ENCODE measurements at regions not wholly inside any gene's neighbourhood (a gene's known extent, or its start where the extent isn't known, plus 50 kb on each side); places are given as distances from the start of the nearest gene placed in this dataset.

GRCh38 chr5:173781816-173782670 is 106.1 kb upstream of the CPEB4 start (continued):
- TF ChIP-seq RCOR1 (IDR thresholded peaks at IDR 0.05; ENCODE audit: insufficient replicate concordance, low read length) (no peak), SMC3 (IDR thresholded peaks at IDR 0.05; ENCODE audit: low read depth, low read length) (no peak)

- Histone ChIP-seq H4K5ac (ENCODE audit: low read depth, low read length) (peak overlapping the region; percentile 84), H3K36me3 (ENCODE audit: control insufficient read depth, insufficient read depth, low read length) (no peaks in the 10 kb centered on the region), H2BK20ac (ENCODE audit: low read depth, low read length) (peak overlapping the region; percentile 84), H3K79me1 (ENCODE audit: low read depth in 1 of 2, low read length in 2 of 2) (0 out of 4 replicates have a peak, but pooled peaks cover 0 to 3% of the 10 kb centered on the region in 2 experiments), H3K9me1 (ENCODE audit: insufficient read depth, low read length) (peaks cover 13% of the 10 kb centered on the region), H3K27ac (ENCODE audit: insufficient read depth, low read length) (peak overlapping the region; percentile 88; the same call in 1 of the 2 replicates), H2AFZ (replicated peaks; ENCODE audit: low read length, poor library complexity) (no peak overlapping the region), H2BK120ac (ENCODE audit: low read depth, low read length) (peak overlapping the region; percentile 93), H3K4ac (ENCODE audit: low read depth, low read length) (peak overlapping the region; percentile 89), H3K18ac (ENCODE audit: low read depth, low read length) (peak overlapping the region; percentile 92), H3K9me3 (ENCODE audit: control insufficient read depth, insufficient read depth, low read length) (no peaks in the 10 kb centered on the region), H3K23ac (ENCODE audit: low read depth, low read length) (peak overlapping the region; percentile 80; the same call in 1 of the 2 replicates), H3K4me2 (ENCODE audit: low read depth, low read length) (no peak overlapping the region), H4K8ac (ENCODE audit: low read depth in 2 of 2, low read length in 2 of 2) (peak overlapping the region; percentile 61 to 85), H3K14ac (replicated peaks; ENCODE audit: low read depth, low read length) (peak overlapping the region; percentile 84), H2AK5ac (ENCODE audit: low read depth, low read length) (peak overlapping the region; percentile 71), H3K9ac (ENCODE audit: low read depth, low read length) (no peak overlapping the region), H4K20me1 (ENCODE audit: insufficient read depth, low read length) (no peaks in the 10 kb centered on the region), H2BK15ac (ENCODE audit: low read depth, low read length) (peak overlapping the region; percentile 86; the same call in 2 of the 3 replicates), H3K56ac (ENCODE audit: extremely low read depth, insufficient read depth, low read length) (peak overlapping the region; percentile 44; the same call in 1 of the 2 replicates), H4K91ac (ENCODE audit: insufficient read depth, low read depth, low read length) (peak overlapping the region; percentile 93), H3K4me1 (ENCODE audit: control insufficient read depth, insufficient read depth, low read length) (peaks cover 16% of the 10 kb centered on the region), H2AK9ac (replicated peaks; ENCODE audit: low read depth, low read length, poor library complexity) (peak overlapping the region; percentile 86), H3K27me3 (ENCODE audit: control insufficient read depth, insufficient read depth, low read length) (no peaks in the 10 kb centered on the region), H3K4me3 (ENCODE audit: insufficient read depth, low read depth, low read length) (no peak overlapping the region), H2BK5ac (ENCODE audit: low read depth, low read length, poor library complexity, severe bottlenecking) (peak overlapping the region; percentile 95)
- POLR2A ChIA-PET (ENCODE audit: unreplicated experiment), result no interaction called here
- dilution Hi-C loops (cut with HindIII; ENCODE audit: low sequenced_read_pairs, unreplicated experiment) (no loop called here), in situ Hi-C loops (cut with MboI; ENCODE audit: low sequenced_read_pairs) (no loop called here), intact Hi-C loops (cut with micrococcal nuclease) (loop anchor here (1.0 kb wide), 1 partner anchor 42 kb away; no protein-coding TSS in a partner anchor)
- CTCF ChIA-PET, result no interaction called here
- BruUV-seq (replicated peaks), result no TSS peak
- ATAC-seq (ENCODE audit: low read depth) (no peak), DNase-seq (no peak)
- WGBS, 2 experiments (ENCODE audit: extremely low coverage in 2 of 2, insufficient read length in 1 of 2), result 100% methylated on average over 1 of the region's 4 CpGs; no CpG with 5 or more reads in 1 of the 2 experiments
- TF ChIP-seq USF2 (IDR thresholded peaks at IDR 0.05; ENCODE audit: low read depth, low read length), result no peak
- no peak for TF ChIP-seq RAD21 (IDR thresholded peaks at IDR 0.05; ENCODE audit: low read length)
- TF ChIP-seq CEBPB (IDR thresholded peaks at IDR 0.05; ENCODE audit: low read depth, low read length), result no peak
- no peak for TF ChIP-seq SMC3 (IDR thresholded peaks at IDR 0.05; ENCODE audit: low read depth, low read length)
- no peak for TF ChIP-seq MAZ (IDR thresholded peaks at IDR 0.05; ENCODE audit: borderline replicate concordance, low read depth, low read length)
- no peak for TF ChIP-seq FOS (IDR thresholded peaks at IDR 0.05; ENCODE audit: low read depth, low read length)
- TF ChIP-seq NFE2L2 (IDR thresholded peaks at IDR 0.05; ENCODE audit: low read depth, low read length), result no peak
- TF ChIP-seq ELK1 (IDR thresholded peaks at IDR 0.05; ENCODE audit: borderline replicate concordance, low read depth, low read length), result no peak
- no peak for TF ChIP-seq CHD1 (IDR thresholded peaks at IDR 0.05; ENCODE audit: low read depth, low read length)
- TF ChIP-seq RFX5 (IDR thresholded peaks at IDR 0.05; ENCODE audit: low read depth, low read length), result no peak
- no peak for TF ChIP-seq MXI1 (IDR thresholded peaks at IDR 0.05; ENCODE audit: borderline replicate concordance, low read depth, low read length)
- no peak for TF ChIP-seq MAFK (IDR thresholded peaks at IDR 0.05; ENCODE audit: low read depth, low read length)
Measured at GRCh38 chr5:173782671-173783101, 105.5 kb upstream of the CPEB4 start.
